Neural progenitor cell (in vitro differentiated cells): ENCODE measurements at regions not wholly inside any gene's neighbourhood (a gene's known extent, or its start where the extent isn't known, plus 50 kb on each side); places are given as distances from the start of the nearest gene placed in this dataset.

Source experiments
- CTCF ChIP-seq: fragments of 200-600 bp; sonication (generic); IDR thresholded peaks from 2 replicates; pipeline ENCODE4 v1.5.1; 2017; ENCODE audit warnings: antibody characterized with exemption, mild to moderate bottlenecking
- EZH2 ChIP-seq: fragments of 200-600 bp; sonication (generic); IDR thresholded peaks from 2 replicates; pipeline ENCODE4 v1.6.1; 2017; ENCODE audit warnings: antibody characterized with exemption, mild to moderate bottlenecking, moderate library complexity
- EZH2phosphoT487 ChIP-seq: fragments of 200-600 bp; sonication (generic); IDR thresholded peaks from 2 replicates; pipeline ENCODE4 v1.6.1; 2017; ENCODE audit warnings: antibody characterized with exemption

GRCh38 chr15:56808160-56808559 is 74.9 kb upstream of the ZNF280D start:
- TF ChIP-seq CTCF (no peak), EZH2 (no peak), EZH2phosphoT487 (no peak)
